ENCODE measurements at regions not wholly inside any gene's neighbourhood (a gene's known extent, or its start where the extent isn't known, plus 50 kb on each side); places are given as distances from the start of the nearest gene placed in this dataset.

DNA sequence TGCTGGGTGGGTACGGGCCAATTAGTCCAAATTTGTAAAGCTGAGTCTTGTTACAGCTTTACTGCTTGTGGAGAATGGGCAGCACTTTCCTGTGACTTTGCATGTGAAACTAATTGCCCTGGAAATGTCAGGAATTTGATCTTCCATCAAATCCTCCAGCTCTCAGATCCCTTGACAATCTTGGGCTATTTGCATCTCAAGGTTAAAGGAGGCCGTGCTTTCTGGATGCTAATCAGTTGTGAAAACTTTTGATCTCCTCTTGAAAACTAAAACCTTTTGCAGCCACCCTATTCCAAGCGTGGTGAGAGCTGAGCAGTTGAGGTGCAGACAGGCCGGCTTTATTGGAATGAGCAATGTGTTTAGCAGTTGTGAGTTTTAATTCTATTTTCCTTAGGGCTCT is 68.0 kb upstream of the CLINT1 start:
- WGBS, 2 donors: 66 to 70% methylated on average over 4 of the region's 4 CpGs
- intact Hi-C loops (cut with DNase I; ENCODE audit: low total_unique reads): no loop called here

DNA sequence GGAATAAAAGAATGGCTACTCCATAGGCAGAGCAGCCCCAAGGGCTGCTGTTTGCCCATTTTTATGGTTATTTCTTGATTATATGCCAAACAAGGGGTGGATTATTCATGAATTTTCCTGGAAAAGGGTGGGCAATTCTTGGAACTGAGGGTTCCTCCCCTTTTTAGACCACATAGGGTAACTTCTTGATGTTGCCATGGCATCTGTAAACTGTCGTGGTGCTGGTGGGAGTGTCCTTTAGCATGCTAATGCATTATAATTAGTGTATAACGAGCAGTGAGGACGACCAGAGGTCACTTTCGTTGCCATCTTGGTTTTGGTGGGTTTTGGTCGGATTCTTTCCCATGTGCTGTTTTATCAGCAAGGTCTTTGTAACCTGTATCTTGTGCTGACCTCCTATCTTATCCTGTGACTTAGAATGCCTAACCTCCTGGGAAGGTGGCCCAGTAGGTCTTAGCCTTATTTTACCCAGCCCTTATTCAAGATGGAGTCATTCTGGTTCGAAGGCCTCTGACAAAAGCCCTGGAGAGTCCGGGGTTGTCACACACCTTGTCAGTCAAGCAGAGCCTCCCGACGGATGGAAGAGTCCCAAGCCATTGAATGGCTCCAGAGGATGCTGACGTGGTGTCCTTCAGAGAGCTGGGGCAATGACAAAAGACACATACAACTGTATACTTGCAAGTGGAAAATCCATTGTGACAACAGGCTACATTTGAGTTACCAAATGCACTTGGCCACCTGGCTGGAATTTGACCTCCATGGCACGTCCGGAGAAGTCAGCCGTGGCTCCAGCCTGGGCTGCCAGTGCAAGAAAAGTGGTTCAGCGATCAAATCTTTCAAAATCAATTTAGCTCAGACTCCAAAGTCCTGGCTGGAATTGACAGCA is 67.1 kb upstream of the CLINT1 start:
- 93 to 95% methylated on average over 14 of the region's 14 CpGs for WGBS, 2 donors
- H3K27ac ChIP-seq: no peak overlapping the region
- no peaks in the 10 kb centered on the region for H3K27me3 ChIP-seq
- DNase-seq: no peak
- intact Hi-C loops (cut with DNase I; ENCODE audit: low total_unique reads): no loop called here
- no peaks in the 10 kb centered on the region for H3K36me3 ChIP-seq (ENCODE audit: low read depth, missing control alignments)
- H3K4me1 ChIP-seq: peaks cover 3% of the 10 kb centered on the region
- TF ChIP-seq, protein P1, sequence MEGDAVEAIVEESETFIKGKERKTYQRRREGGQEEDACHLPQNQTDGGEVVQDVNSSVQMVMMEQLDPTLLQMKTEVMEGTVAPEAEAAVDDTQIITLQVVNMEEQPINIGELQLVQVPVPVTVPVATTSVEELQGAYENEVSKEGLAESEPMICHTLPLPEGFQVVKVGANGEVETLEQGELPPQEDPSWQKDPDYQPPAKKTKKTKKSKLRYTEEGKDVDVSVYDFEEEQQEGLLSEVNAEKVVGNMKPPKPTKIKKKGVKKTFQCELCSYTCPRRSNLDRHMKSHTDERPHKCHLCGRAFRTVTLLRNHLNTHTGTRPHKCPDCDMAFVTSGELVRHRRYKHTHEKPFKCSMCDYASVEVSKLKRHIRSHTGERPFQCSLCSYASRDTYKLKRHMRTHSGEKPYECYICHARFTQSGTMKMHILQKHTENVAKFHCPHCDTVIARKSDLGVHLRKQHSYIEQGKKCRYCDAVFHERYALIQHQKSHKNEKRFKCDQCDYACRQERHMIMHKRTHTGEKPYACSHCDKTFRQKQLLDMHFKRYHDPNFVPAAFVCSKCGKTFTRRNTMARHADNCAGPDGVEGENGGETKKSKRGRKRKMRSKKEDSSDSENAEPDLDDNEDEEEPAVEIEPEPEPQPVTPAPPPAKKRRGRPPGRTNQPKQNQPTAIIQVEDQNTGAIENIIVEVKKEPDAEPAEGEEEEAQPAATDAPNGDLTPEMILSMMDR (IDR thresholded peaks at IDR 0.05): no peak
- no peak for TF ChIP-seq POLR2A (IDR thresholded peaks at IDR 0.05)
- no peak overlapping the region for H3K4me3 ChIP-seq
- no peaks in the 10 kb centered on the region for H3K9me3 ChIP-seq

More for the DNA sequence above, 68.0 kb upstream of the CLINT1 start:
- peaks cover 3% of the 10 kb centered on the region for H3K4me1 ChIP-seq
- H3K27ac ChIP-seq: no peak overlapping the region
- no peak overlapping the region for H3K4me3 ChIP-seq
- no peaks in the 10 kb centered on the region for H3K27me3 ChIP-seq
- DNase-seq: no peak
- H3K36me3 ChIP-seq (ENCODE audit: low read depth, missing control alignments): no peaks in the 10 kb centered on the region
- H3K9me3 ChIP-seq: no peaks in the 10 kb centered on the region
- TF ChIP-seq, protein P1 (IDR thresholded peaks at IDR 0.05): no peak
- TF ChIP-seq POLR2A (IDR thresholded peaks at IDR 0.05): no peak

DNA sequence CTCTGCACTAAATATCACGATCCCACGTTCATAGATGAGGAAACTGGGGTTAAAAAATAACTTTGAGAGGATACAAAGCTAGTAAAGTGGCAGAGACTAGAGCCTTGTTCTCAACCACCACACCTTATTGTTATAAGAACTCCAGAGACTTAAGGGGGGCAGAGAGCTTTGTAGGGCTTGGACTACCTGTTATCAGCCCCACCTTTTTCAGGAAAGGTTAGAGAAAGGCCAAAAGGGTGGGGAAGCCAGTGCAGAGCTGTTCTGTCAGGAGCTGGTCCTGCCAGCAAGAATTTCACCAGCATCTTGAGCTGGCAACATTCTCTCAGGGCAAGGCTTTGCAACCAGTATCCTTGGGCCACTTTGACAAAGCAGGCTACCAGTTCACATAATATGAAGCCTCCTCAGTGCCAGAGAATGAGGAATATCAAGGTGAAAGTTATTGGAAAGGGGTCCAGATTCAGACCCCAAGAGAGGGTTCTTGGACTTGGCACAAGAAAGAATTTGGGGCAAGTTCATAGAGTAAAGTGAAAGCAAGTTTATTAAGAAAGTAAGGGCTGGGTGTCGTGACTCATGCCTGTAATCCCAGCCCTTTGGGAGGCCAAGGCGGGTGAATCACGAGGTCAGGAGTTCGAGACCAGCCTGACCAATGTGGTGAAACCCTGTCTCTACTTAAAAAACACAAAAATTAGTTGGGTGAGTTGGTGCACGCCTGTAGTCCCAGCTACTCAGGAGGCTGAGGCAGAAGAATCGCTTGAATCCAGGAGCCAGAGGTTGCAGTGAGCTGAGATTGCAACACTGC is 66.2 kb upstream of the CLINT1 start:
- H3K36me3 ChIP-seq (ENCODE audit: low read depth, missing control alignments): no peaks in the 10 kb centered on the region
- no peaks in the 10 kb centered on the region for H3K4me1 ChIP-seq
- TF ChIP-seq, protein P1 (IDR thresholded peaks at IDR 0.05): no peak
- TF ChIP-seq POLR2A (IDR thresholded peaks at IDR 0.05): no peak
- H3K27me3 ChIP-seq: no peaks in the 10 kb centered on the region
- WGBS, 2 donors: 91 to 93% methylated on average over 8 of the region's 8 CpGs
- intact Hi-C loops (cut with DNase I; ENCODE audit: low total_unique reads): no loop called here
- DNase-seq: no peak
- H3K4me3 ChIP-seq: no peak overlapping the region
- no peak overlapping the region for H3K27ac ChIP-seq
- H3K9me3 ChIP-seq: no peaks in the 10 kb centered on the region

DNA sequence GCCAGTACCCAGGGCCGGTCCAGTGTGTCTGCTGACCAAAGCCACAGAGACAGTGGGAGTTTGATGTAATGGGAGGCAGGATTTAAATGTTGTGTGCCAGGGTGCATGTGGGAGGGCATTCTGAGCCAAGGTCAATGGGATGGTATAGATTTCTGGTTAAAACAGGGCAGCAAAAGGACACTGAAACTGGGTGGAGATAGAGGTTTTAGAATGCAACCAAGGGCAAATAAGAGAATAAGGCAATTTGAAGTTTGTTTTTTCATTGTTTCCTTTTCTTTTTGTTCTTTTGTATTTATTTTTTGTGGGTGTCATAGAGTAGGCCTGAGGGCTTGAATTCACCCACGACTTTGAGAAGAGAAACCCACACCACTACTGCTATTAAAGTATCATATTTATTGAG is 65.5 kb upstream of the CLINT1 start:
- WGBS, 2 donors: 71% methylated on average over 2 of the region's 2 CpGs
- TF ChIP-seq, protein P1 (IDR thresholded peaks at IDR 0.05): no peak
- Histone ChIP-seq H3K9me3 (no peaks in the 10 kb centered on the region), H3K27ac (no peak overlapping the region), H3K4me1 (no peaks in the 10 kb centered on the region), H3K36me3 (ENCODE audit: low read depth, missing control alignments) (no peaks in the 10 kb centered on the region), H3K27me3 (no peaks in the 10 kb centered on the region), H3K4me3 (no peak overlapping the region)
- intact Hi-C loops (cut with DNase I; ENCODE audit: low total_unique reads): no loop called here
- no peak for DNase-seq
